ENCODE measurements at regions not wholly inside any gene's neighbourhood (a gene's known extent, or its start where the extent isn't known, plus 50 kb on each side); places are given as distances from the start of the nearest gene placed in this dataset.

- TF ChIP-seq, protein P1, sequence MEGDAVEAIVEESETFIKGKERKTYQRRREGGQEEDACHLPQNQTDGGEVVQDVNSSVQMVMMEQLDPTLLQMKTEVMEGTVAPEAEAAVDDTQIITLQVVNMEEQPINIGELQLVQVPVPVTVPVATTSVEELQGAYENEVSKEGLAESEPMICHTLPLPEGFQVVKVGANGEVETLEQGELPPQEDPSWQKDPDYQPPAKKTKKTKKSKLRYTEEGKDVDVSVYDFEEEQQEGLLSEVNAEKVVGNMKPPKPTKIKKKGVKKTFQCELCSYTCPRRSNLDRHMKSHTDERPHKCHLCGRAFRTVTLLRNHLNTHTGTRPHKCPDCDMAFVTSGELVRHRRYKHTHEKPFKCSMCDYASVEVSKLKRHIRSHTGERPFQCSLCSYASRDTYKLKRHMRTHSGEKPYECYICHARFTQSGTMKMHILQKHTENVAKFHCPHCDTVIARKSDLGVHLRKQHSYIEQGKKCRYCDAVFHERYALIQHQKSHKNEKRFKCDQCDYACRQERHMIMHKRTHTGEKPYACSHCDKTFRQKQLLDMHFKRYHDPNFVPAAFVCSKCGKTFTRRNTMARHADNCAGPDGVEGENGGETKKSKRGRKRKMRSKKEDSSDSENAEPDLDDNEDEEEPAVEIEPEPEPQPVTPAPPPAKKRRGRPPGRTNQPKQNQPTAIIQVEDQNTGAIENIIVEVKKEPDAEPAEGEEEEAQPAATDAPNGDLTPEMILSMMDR (IDR thresholded peaks at IDR 0.05), result no peak
- TF ChIP-seq POLR2A (IDR thresholded peaks at IDR 0.05), result no peak
Observed at GRCh38 chr12:94898388-94898787, 105.1 kb downstream of the NDUFA12 start.

All from testis (tissue), 2 donors.